Keratinocyte (primary cell): ENCODE measurements at regions not wholly inside any gene's neighbourhood (a gene's known extent, or its start where the extent isn't known, plus 50 kb on each side); places are given as distances from the start of the nearest gene placed in this dataset.

Experiments
- DNase-seq: peaks from one replicate; pipeline ENCODE4 v3.0.0-alpha.2; 2011; ENCODE audit warnings: low read depth, missing footprints, low spot score
- FAIRE-seq: peaks from 2 replicates; lab custom pipeline; 2011; peaks lifted over from hg19 to GRCh38; lab: Jason Lieb, UNC
- H2AFZ ChIP-seq: 2 replicates; pipeline ENCODE4 v1.6.0; 2012; ENCODE audit warnings: low read length, control low read depth, inconsistent platforms; ENCODE audit not compliant: control insufficient read depth
- H3K27ac ChIP-seq: 2 replicates; pipeline ENCODE4 v1.5.1; 2011; ENCODE audit warnings: low read length; ENCODE audit not compliant: control insufficient read depth, insufficient read depth
- H3K27me3 ChIP-seq: 3 replicates; pipeline ENCODE4 v1.6.0; 2011; ENCODE audit warnings: low read length; ENCODE audit not compliant: control insufficient read depth, insufficient read depth; ENCODE audit errors: extremely low read depth
- H3K36me3 ChIP-seq, 2 experiments: 2 replicates in 1 of 2; 3 replicates in 1 of 2; pipeline ENCODE4 v1.5.1; 2011; ENCODE audit warnings: low read length in 2 of 2, mild to moderate bottlenecking in 1 of 2; ENCODE audit not compliant: control insufficient read depth in 2 of 2, insufficient read depth in 2 of 2; ENCODE audit errors: extremely low read depth in 1 of 2
- H3K4me1 ChIP-seq: 3 replicates; pipeline ENCODE4 v1.5.1; 2011; ENCODE audit warnings: low read length; ENCODE audit not compliant: control insufficient read depth, insufficient read depth; ENCODE audit errors: extremely low read depth
- H3K4me2 ChIP-seq: 3 replicates; pipeline ENCODE4 v1.6.0; 2011; ENCODE audit warnings: low read depth, low read length; ENCODE audit not compliant: control insufficient read depth, insufficient read depth; ENCODE audit errors: extremely low read depth
- H3K4me3 ChIP-seq, 3 experiments: fragments of 200-600 bp in 1 of 3; sonication (generic) in 1 of 3; 2 replicates in 2 of 3; 3 replicates in 1 of 3; pipeline ENCODE4 v1.5.1; 2011 to 2016; ENCODE audit warnings: low read length in 3 of 3, mild to moderate bottlenecking in 3 of 3, control low read depth in 2 of 3, inconsistent platforms in 1 of 3, low read depth in 1 of 3, mixed read lengths in 1 of 3, mixed run types in 1 of 3, moderate library complexity in 1 of 3; ENCODE audit not compliant: control insufficient read depth in 2 of 3, insufficient read depth in 2 of 3; ENCODE audit errors: extremely low read depth in 1 of 3
- H3K79me2 ChIP-seq: 2 replicates; pipeline ENCODE4 v1.6.0; 2012; ENCODE audit warnings: low read length; ENCODE audit not compliant: control insufficient read depth, insufficient read depth
- H3K9ac ChIP-seq: 3 replicates; pipeline ENCODE4 v1.6.0; 2011; ENCODE audit warnings: low read length; ENCODE audit not compliant: control insufficient read depth, insufficient read depth; ENCODE audit errors: extremely low read depth
- H3K9me1 ChIP-seq: 3 replicates; pipeline ENCODE4 v1.6.0; 2011; ENCODE audit warnings: low read length; ENCODE audit not compliant: control insufficient read depth, insufficient read depth; ENCODE audit errors: extremely low read depth
- H3K9me3 ChIP-seq: 2 replicates; pipeline ENCODE4 v1.5.1; 2012; ENCODE audit warnings: low read depth, low read length; ENCODE audit not compliant: control insufficient read depth
- H4K20me1 ChIP-seq: 3 replicates; pipeline ENCODE4 v1.6.0; 2011; ENCODE audit warnings: low read length; ENCODE audit not compliant: control insufficient read depth, insufficient read depth; ENCODE audit errors: extremely low read depth
- EZH2 ChIP-seq: IDR thresholded peaks from one replicate; pipeline ENCODE4 v1.6.1; 2012; ENCODE audit warnings: inconsistent platforms, mild to moderate bottlenecking, low read length, moderate library complexity
- dilution Hi-C: fragments of 300-500 bp; cut with MboI; formaldehyde crosslinking; loops from one replicate; pipeline ENCODE4 v1.7.0; 2020; ENCODE audit warnings: low sequenced_read_pairs; ENCODE audit not compliant: extremely low pct_ligation_motif_present
- TF ChIP-seq, protein P1 (sequence below), 3 experiments: IDR thresholded peaks in 1 of 3; conservative IDR thresholded peaks in 1 of 3; optimal IDR thresholded peaks in 1 of 3; 2 replicates in 2 of 3; 3 replicates in 1 of 3; pipeline versions ENCODE3 to v1.5.1; 2011; ENCODE audit warnings: low read length in 3 of 3, mild to moderate bottlenecking in 3 of 3, moderate library complexity in 2 of 3, control low read depth in 1 of 3, inconsistent platforms in 1 of 3; ENCODE audit not compliant: insufficient read depth in 2 of 3; ENCODE audit errors: extremely low read depth in 1 of 3

DNA sequence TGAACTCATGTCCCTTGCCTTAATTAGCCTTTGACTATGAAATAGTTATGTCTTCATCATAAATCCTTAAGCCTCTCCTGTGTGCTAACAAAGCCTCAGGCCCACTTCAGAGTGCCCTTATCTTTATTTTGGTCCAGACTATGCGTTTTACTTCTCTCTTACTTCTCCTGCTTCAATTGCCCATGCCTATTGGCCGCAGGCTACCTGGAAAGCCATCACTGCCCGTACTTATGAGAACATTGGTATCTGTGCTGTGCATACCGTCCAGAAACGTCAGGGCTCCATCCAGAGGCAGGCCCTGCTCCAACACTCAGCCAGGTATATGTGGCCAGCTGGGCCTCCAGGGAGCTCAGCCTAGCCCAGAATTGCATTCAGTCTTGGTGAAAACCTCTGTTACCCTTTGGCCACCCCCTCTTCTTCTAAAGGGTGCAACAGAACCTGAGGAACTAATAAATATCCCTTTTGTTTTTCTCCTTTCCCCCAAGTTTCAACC, 212.4 kb upstream of the MTPN start:
- dilution Hi-C loops: no loop called here
- H3K4me2 ChIP-seq: no peak overlapping the region
- H3K27me3 ChIP-seq: no peaks in the 10 kb centered on the region
- no peak overlapping the region for H2AFZ ChIP-seq
- H3K4me1 ChIP-seq: no peaks in the 10 kb centered on the region
- no peak for DNase-seq
- FAIRE-seq: no peak
- H3K4me3 ChIP-seq: no peak overlapping the region
- H3K27ac ChIP-seq: no peak overlapping the region
- H3K79me2 ChIP-seq: no peaks in the 10 kb centered on the region
- H3K9ac ChIP-seq: no peak overlapping the region
- no peaks in the 10 kb centered on the region for H3K9me1 ChIP-seq
- no peaks in the 10 kb centered on the region for H4K20me1 ChIP-seq
- H3K9me3 ChIP-seq: no peaks in the 10 kb centered on the region
- no peaks in the 10 kb centered on the region for H3K36me3 ChIP-seq
- no peak for TF ChIP-seq EZH2
- TF ChIP-seq, protein P1, sequence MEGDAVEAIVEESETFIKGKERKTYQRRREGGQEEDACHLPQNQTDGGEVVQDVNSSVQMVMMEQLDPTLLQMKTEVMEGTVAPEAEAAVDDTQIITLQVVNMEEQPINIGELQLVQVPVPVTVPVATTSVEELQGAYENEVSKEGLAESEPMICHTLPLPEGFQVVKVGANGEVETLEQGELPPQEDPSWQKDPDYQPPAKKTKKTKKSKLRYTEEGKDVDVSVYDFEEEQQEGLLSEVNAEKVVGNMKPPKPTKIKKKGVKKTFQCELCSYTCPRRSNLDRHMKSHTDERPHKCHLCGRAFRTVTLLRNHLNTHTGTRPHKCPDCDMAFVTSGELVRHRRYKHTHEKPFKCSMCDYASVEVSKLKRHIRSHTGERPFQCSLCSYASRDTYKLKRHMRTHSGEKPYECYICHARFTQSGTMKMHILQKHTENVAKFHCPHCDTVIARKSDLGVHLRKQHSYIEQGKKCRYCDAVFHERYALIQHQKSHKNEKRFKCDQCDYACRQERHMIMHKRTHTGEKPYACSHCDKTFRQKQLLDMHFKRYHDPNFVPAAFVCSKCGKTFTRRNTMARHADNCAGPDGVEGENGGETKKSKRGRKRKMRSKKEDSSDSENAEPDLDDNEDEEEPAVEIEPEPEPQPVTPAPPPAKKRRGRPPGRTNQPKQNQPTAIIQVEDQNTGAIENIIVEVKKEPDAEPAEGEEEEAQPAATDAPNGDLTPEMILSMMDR (optimal IDR thresholded peaks at IDR 0.05 in 1 of 3, IDR thresholded peaks at IDR 0.05 in 1 of 3, conservative IDR thresholded peaks at IDR 0.05 in 1 of 3; ENCODE audit: extremely low read depth in 1 of 3, insufficient read depth in 2 of 3, low read length in 3 of 3): no peak

DNA sequence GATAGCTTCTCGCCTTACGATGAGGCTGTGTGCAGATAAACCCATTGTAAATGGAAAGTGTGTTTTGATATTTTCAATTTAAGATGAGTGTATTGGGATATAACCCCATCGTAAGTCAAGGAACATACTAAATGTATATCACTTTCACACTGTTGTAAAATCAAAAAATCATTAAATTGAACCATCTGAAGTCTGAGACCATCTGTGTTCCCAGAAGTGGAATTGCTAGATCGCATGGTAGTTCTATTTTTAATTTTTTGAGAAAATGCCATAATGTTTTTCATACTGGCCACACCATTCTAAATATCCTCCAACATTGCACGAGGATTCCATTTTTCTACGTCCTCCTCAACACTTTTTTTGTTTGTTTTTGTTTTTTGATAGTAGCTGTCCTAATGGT, 209.1 kb upstream of the MTPN start:
- Histone ChIP-seq H3K9me3 (no peaks in the 10 kb centered on the region), H4K20me1 (no peaks in the 10 kb centered on the region), H3K4me2 (no peak overlapping the region), H2AFZ (no peak overlapping the region), H3K27ac (no peak overlapping the region), H3K9ac (no peak overlapping the region), H3K27me3 (no peaks in the 10 kb centered on the region), H3K9me1 (no peaks in the 10 kb centered on the region), H3K36me3 (no peaks in the 10 kb centered on the region), H3K79me2 (no peaks in the 10 kb centered on the region), H3K4me1 (no peaks in the 10 kb centered on the region), H3K4me3 (no peak overlapping the region)
- TF ChIP-seq EZH2: no peak
- TF ChIP-seq, protein P1 (optimal IDR thresholded peaks at IDR 0.05 in 1 of 3, IDR thresholded peaks at IDR 0.05 in 1 of 3, conservative IDR thresholded peaks at IDR 0.05 in 1 of 3; ENCODE audit: extremely low read depth in 1 of 3, insufficient read depth in 2 of 3, low read length in 3 of 3): no peak
- FAIRE-seq (no peak), DNase-seq (no peak)
- dilution Hi-C loops: no loop called here
